CD14-positive monocyte (primary cell): ENCODE measurements at regions not wholly inside any gene's neighbourhood (a gene's known extent, or its start where the extent isn't known, plus 50 kb on each side); places are given as distances from the start of the nearest gene placed in this dataset.

Source experiments
- DNase-seq, 3 donors: peaks; one replicate each; pipeline ENCODE4 v3.0.0-alpha.2; 2011 to 2022
- H2AFZ ChIP-seq: 2 replicates; pipeline ENCODE4 v1.6.0; 2012; ENCODE audit warnings: mild to moderate bottlenecking, low read depth, low read length, inconsistent platforms; ENCODE audit not compliant: insufficient read depth, poor library complexity, severe bottlenecking
- H3K27ac ChIP-seq, 2 donors: 1 replicate in 1 of 2; 2 replicates in 1 of 2; pipeline ENCODE4 v1.5.1; 2012 to 2013; ENCODE audit warnings: low read length in 2 of 2, control low read depth in 1 of 2, inconsistent platforms in 1 of 2, low read depth in 1 of 2, mild to moderate bottlenecking in 1 of 2
- H3K27me3 ChIP-seq, 2 donors: one replicate each; pipeline versions ENCODE4 v1.6.0 to v1.6.1; 2011 to 2013; ENCODE audit warnings: low read length in 2 of 2; ENCODE audit not compliant: control insufficient read depth in 2 of 2, insufficient read depth in 2 of 2
- H3K36me3 ChIP-seq, 2 donors: replicated peaks in 1 of 2; 1 replicate in 1 of 2; 2 replicates in 1 of 2; pipeline versions ENCODE4 v1.5.1 to v1.6.1; 2012 to 2013; ENCODE audit warnings: low read length in 2 of 2, control low read depth in 1 of 2, inconsistent platforms in 1 of 2, mild to moderate bottlenecking in 1 of 2; ENCODE audit not compliant: insufficient read depth in 2 of 2, control insufficient read depth in 1 of 2
- H3K4me1 ChIP-seq, 2 donors: 1 replicate in 1 of 2; 2 replicates in 1 of 2; pipeline versions ENCODE4 v1.5.1 to v1.6.1; 2012 to 2013; ENCODE audit warnings: low read length in 2 of 2, control low read depth in 1 of 2, inconsistent platforms in 1 of 2, mild to moderate bottlenecking in 1 of 2, moderate library complexity in 1 of 2; ENCODE audit not compliant: insufficient read depth in 2 of 2, control insufficient read depth in 1 of 2
- H3K4me2 ChIP-seq: replicated peaks from 2 replicates; pipeline ENCODE3; 2012; ENCODE audit warnings: low read length, moderate library complexity, mild to moderate bottlenecking; ENCODE audit not compliant: poor library complexity, severe bottlenecking; ENCODE audit errors: extremely low read depth
- H3K4me3 ChIP-seq, 3 experiments: fragments of 200-600 bp in 1 of 3; sonication (generic) in 1 of 3; replicated peaks in 1 of 3; 1 replicate in 2 of 3; 2 replicates in 1 of 3; pipeline ENCODE4 v1.5.1; 2011 to 2013; ENCODE audit warnings: low read length in 3 of 3, mild to moderate bottlenecking in 3 of 3, control low read depth in 2 of 3, low read depth in 2 of 3, inconsistent platforms in 1 of 3, moderate library complexity in 1 of 3
- H3K79me2 ChIP-seq: 2 replicates; pipeline ENCODE4 v1.6.0; 2012; ENCODE audit warnings: mild to moderate bottlenecking, control low read depth, inconsistent platforms, low read length, moderate library complexity; ENCODE audit not compliant: insufficient read depth
- H3K9ac ChIP-seq: 2 replicates; pipeline ENCODE4 v1.6.0; 2017; ENCODE audit warnings: low read length, mild to moderate bottlenecking; ENCODE audit not compliant: insufficient read depth, poor library complexity, severe bottlenecking
- H3K9me3 ChIP-seq, 2 donors: replicated peaks in 1 of 2; 1 replicate in 1 of 2; 2 replicates in 1 of 2; pipeline versions ENCODE4 v1.5.1 to v1.6.1; 2012 to 2013; ENCODE audit warnings: low read length in 2 of 2, control low read depth in 1 of 2; ENCODE audit not compliant: control insufficient read depth in 1 of 2, insufficient read depth in 1 of 2
- H4K20me1 ChIP-seq: 2 replicates; pipeline ENCODE4 v1.6.0; 2012; ENCODE audit warnings: mild to moderate bottlenecking, low read length, control low read depth, moderate library complexity; ENCODE audit not compliant: insufficient read depth
- H3K27ac Mint-ChIP-seq, 7 donors: one replicate each; pipeline ENCODE4 v1.8.0; 2020; ENCODE audit warnings: mild to moderate bottlenecking in 7 of 7, mixed read lengths in 7 of 7, moderate library complexity in 6 of 7, inconsistent platforms in 2 of 7
- H3K27me3 Mint-ChIP-seq, 3 donors: one replicate each; pipeline ENCODE4 v1.8.0; 2021 to 2022; ENCODE audit warnings: low read depth in 3 of 3, mild to moderate bottlenecking in 3 of 3, mixed read lengths in 3 of 3, moderate library complexity in 3 of 3, inconsistent platforms in 1 of 3
- H3K36me3 Mint-ChIP-seq, 2 donors: one replicate each; pipeline ENCODE4 v1.8.0; 2020; ENCODE audit warnings: mixed read lengths in 2 of 2, inconsistent platforms in 1 of 2, mild to moderate bottlenecking in 1 of 2
- H3K4me1 Mint-ChIP-seq: one replicate; pipeline ENCODE4 v1.8.0; 2020; ENCODE audit warnings: mild to moderate bottlenecking, mixed read lengths
- H3K4me3 Mint-ChIP-seq, 2 donors: one replicate each; pipeline ENCODE4 v1.8.0; 2020; ENCODE audit warnings: mild to moderate bottlenecking in 2 of 2, mixed read lengths in 2 of 2, moderate library complexity in 1 of 2
- H3K9me3 Mint-ChIP-seq, 7 donors: one replicate each; pipeline ENCODE4 v1.8.0; 2020 to 2022; ENCODE audit warnings: mixed read lengths in 7 of 7, mild to moderate bottlenecking in 6 of 7, moderate library complexity in 6 of 7, inconsistent platforms in 2 of 7
- WGBS: methylation state at CpG from one replicate; pipeline ENCODE4 v1.1.5; 2013; ENCODE audit warnings: missing lambda C conversion rate; ENCODE audit not compliant: insufficient coverage; 5-methylcytosine and 5-hydroxymethylcytosine counted together
- intact Hi-C, 2 donors: fragments of 100-400 bp; cut with micrococcal nuclease; formaldehyde crosslinking; loops; one replicate each; pipeline versions ENCODE4 v1.15.0 to v1.15.1; 2023
- TF ChIP-seq, protein P1 (sequence below): fragments of 200-600 bp; IDR thresholded peaks from one replicate; pipeline ENCODE4 v1.8.0; 2022; ENCODE audit warnings: antibody characterized with exemption, mild to moderate bottlenecking

GRCh38 chr7:25478925-25479324 lies 250.6 kb upstream of the NPVF start:
- Histone ChIP-seq H3K36me3 (no peaks in the 10 kb centered on the region), H3K4me2 (no peak overlapping the region), H3K4me1 (no peaks in the 10 kb centered on the region), H3K79me2 (no peaks in the 10 kb centered on the region), H3K4me3 (no peak overlapping the region), H3K9me3 (no peaks in the 10 kb centered on the region), H3K27me3 (no peaks in the 10 kb centered on the region), H4K20me1 (no peaks in the 10 kb centered on the region), H3K9ac (no peak overlapping the region), H2AFZ (no peak overlapping the region), H3K27ac (no peak overlapping the region)
- Mint-ChIP-seq H3K9me3 (peaks cover 0 to 2% (median 0%) of the 10 kb centered on the region in 7 donors), H3K36me3 (no peaks in the 10 kb centered on the region), H3K4me1 (no peaks in the 10 kb centered on the region), H3K4me3 (no peak overlapping the region), H3K27ac (no peak overlapping the region), H3K27me3 (peaks cover 0 to 4% (median 0%) of the 10 kb centered on the region in 3 donors)
- no CpG with 5 or more reads among the region's 2 CpGs for WGBS
- intact Hi-C loops, result no loop called here
- no peak for DNase-seq
- TF ChIP-seq, protein P1, sequence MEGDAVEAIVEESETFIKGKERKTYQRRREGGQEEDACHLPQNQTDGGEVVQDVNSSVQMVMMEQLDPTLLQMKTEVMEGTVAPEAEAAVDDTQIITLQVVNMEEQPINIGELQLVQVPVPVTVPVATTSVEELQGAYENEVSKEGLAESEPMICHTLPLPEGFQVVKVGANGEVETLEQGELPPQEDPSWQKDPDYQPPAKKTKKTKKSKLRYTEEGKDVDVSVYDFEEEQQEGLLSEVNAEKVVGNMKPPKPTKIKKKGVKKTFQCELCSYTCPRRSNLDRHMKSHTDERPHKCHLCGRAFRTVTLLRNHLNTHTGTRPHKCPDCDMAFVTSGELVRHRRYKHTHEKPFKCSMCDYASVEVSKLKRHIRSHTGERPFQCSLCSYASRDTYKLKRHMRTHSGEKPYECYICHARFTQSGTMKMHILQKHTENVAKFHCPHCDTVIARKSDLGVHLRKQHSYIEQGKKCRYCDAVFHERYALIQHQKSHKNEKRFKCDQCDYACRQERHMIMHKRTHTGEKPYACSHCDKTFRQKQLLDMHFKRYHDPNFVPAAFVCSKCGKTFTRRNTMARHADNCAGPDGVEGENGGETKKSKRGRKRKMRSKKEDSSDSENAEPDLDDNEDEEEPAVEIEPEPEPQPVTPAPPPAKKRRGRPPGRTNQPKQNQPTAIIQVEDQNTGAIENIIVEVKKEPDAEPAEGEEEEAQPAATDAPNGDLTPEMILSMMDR, result no peak

- no peak overlapping the region for H3K4me3 Mint-ChIP-seq
- no peaks in the 10 kb centered on the region for H3K36me3 Mint-ChIP-seq
- TF ChIP-seq, protein P1, result no peak
- no peaks in the 10 kb centered on the region for H4K20me1 ChIP-seq
- H3K36me3 ChIP-seq, result no peaks in the 10 kb centered on the region
- H3K4me1 Mint-ChIP-seq, result no peaks in the 10 kb centered on the region
- no peak overlapping the region for H3K27ac ChIP-seq
- no peaks in the 10 kb centered on the region for H3K27me3 ChIP-seq
- no peak overlapping the region for H3K4me3 ChIP-seq
- H3K4me2 ChIP-seq, result no peak overlapping the region
- H3K9me3 ChIP-seq, result no peaks in the 10 kb centered on the region
- intact Hi-C loops, result no loop called here
- no peak overlapping the region for H3K9ac ChIP-seq
- H3K27ac Mint-ChIP-seq, result no peak overlapping the region
- H3K79me2 ChIP-seq, result no peaks in the 10 kb centered on the region
- no peak overlapping the region for H2AFZ ChIP-seq
- peaks cover 0 to 2% (median 0%) of the 10 kb centered on the region in 7 donors for H3K9me3 Mint-ChIP-seq
- no peak for DNase-seq
- no peaks in the 10 kb centered on the region for H3K27me3 Mint-ChIP-seq
- H3K4me1 ChIP-seq, result no peaks in the 10 kb centered on the region
These were observed 253.6 kb upstream of the NPVF start for GRCh38 chr7:25481891-25482290.
